ENCODE measurements at regions not wholly inside any gene's neighbourhood (a gene's known extent, or its start where the extent isn't known, plus 50 kb on each side); places are given as distances from the start of the nearest gene placed in this dataset.

DNA sequence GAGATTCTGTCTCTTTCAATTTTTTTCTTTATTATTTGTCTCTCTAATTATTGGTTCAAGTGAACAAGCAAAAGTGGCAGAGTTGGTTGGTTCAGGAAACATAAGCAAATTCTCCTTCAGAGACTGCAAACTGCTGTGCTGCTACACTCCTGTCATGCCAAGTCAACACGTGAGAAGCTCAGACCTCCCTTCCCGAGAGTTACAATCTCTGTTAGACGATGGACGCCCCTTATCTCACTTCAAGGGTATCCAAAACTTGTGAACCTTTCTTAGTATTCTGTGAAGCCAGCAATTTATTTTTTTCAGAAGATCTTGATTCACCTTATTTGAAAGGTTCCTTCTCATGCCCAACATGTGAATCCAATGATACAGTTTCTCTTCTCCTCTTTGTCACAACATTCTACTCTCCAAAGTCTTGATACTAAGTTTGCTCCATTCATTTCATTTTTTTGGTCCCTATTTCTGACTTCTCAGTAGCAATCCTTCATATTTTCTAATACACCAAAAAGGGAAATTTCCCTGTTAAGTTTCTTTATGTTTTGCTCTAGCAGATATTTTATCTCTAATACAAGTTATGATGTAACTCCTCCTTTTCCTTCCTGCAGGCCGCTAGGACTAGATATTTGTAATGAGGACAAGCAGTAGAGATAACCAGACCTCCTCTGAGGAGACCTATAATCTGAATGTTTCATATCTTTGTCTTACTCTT, 448.8 kb upstream of the CITED2 start:
- TF ChIP-seq, protein P1, sequence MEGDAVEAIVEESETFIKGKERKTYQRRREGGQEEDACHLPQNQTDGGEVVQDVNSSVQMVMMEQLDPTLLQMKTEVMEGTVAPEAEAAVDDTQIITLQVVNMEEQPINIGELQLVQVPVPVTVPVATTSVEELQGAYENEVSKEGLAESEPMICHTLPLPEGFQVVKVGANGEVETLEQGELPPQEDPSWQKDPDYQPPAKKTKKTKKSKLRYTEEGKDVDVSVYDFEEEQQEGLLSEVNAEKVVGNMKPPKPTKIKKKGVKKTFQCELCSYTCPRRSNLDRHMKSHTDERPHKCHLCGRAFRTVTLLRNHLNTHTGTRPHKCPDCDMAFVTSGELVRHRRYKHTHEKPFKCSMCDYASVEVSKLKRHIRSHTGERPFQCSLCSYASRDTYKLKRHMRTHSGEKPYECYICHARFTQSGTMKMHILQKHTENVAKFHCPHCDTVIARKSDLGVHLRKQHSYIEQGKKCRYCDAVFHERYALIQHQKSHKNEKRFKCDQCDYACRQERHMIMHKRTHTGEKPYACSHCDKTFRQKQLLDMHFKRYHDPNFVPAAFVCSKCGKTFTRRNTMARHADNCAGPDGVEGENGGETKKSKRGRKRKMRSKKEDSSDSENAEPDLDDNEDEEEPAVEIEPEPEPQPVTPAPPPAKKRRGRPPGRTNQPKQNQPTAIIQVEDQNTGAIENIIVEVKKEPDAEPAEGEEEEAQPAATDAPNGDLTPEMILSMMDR (IDR thresholded peaks at IDR 0.05; ENCODE audit: low read length), result no peak
- TF ChIP-seq EZH2 (optimal IDR thresholded peaks at IDR 0.05; ENCODE audit: low read depth, low read length), result no peak
